GM18858 (cell line): ENCODE measurements at regions not wholly inside any gene's neighbourhood (a gene's known extent, or its start where the extent isn't known, plus 50 kb on each side); places are given as distances from the start of the nearest gene placed in this dataset.
A peak's percentile ranks its signal among the peaks of the same experiment; 100 is the strongest.

Source experiments
- ATAC-seq: cut with Tn5 transposase; IDR thresholded peaks from one replicate; pipeline ENCODE4 v1.9.1; 2021; ENCODE audit not compliant: unreplicated experiment

GRCh38 chr12:67579662-67580003, 68.9 kb upstream of the DYRK2 start:
- no peak for ATAC-seq

GRCh38 chr12:67582238-67582834, 66.2 kb upstream of the DYRK2 start:
- ATAC-seq = no peak

- ATAC-seq = no peak
Measured at GRCh38 chr12:67582844-67583243, 65.7 kb upstream of the DYRK2 start.

- ATAC-seq = no peak
Measured at GRCh38 chr12:67586951-67587350, 61.6 kb upstream of the DYRK2 start.

GRCh38 chr12:67589078-67589477, 59.5 kb upstream of the DYRK2 start:
- ATAC-seq = no peak

- no peak for ATAC-seq
Measured at GRCh38 chr12:67590149-67590790, 58.3 kb upstream of the DYRK2 start.

GRCh38 chr12:67592228-67593011, 56.1 kb upstream of the DYRK2 start:
- ATAC-seq = peak; percentile 85

GRCh38 chr12:67593041-67593440, 55.5 kb upstream of the DYRK2 start:
- ATAC-seq = no peak

- ATAC-seq = no peak
Measured at GRCh38 chr12:67593461-67594330, 54.8 kb upstream of the DYRK2 start.

GRCh38 chr12:67594888-67595287, 53.7 kb upstream of the DYRK2 start:
- ATAC-seq = no peak

- ATAC-seq = no peak
Measured at GRCh38 chr12:67595365-67595764, 53.2 kb upstream of the DYRK2 start.

- ATAC-seq = no peak
Measured at GRCh38 chr12:67598598-67598997, 49.9 kb upstream of the DYRK2 start.
